ENCODE measurements at regions not wholly inside any gene's neighbourhood (a gene's known extent, or its start where the extent isn't known, plus 50 kb on each side); places are given as distances from the start of the nearest gene placed in this dataset.
"Not testable (repeated sequence)": the region's sequence is repeated elsewhere in the genome, so short reads cannot be mapped to it uniquely, and the experiment has no call there.

DNA sequence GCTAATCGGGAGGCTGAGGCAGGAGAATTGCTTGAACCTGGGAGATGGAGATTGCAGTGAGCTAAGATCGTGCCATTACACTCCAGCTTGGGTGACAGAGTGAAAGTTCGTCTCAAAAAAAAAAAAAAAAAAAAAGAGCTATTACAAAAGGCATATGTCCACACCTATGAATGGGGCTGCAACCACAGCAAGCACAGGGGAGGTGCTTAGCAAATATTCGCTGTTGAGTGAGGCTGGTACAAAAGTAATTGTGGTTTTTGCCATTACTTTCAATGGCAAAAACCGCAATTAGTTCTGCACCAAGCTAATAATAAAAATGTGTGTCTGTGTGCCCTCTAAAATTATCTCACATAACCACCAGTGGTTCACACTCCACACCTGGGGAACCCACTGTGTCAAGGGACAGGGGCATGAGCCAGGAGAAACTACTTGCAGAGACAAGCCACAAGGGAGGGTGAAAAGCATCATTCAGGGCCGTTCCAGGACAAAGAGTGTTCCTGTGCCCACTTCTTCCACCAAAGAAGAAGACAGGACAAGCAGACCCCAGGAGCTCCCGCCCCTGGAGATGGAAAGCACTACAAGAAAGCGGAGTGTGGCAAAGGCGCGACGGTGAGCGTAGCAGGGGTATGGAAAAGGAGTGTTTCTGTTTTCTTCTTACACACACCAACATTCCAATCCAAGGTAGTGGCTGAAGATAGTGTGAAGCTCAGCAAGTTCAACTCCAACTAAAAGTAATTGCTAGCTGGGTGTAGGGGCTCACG lies 84.4 kb upstream of the CNEP1R1 start:
- no peak for DNase-seq (ENCODE audit: low read depth)

- DNase-seq (ENCODE audit: low read depth), result no peak
Measured at GRCh38 chr16:49944221-49944620, 80.8 kb upstream of the CNEP1R1 start.

- no peak for DNase-seq (ENCODE audit: low read depth)
Measured at GRCh38 chr16:49947907-49948678, 76.9 kb upstream of the CNEP1R1 start.

GRCh38 chr16:49951574-49952195 lies 73.3 kb upstream of the CNEP1R1 start:
- DNase-seq (ENCODE audit: low read depth), result no peak

- no peak for DNase-seq (ENCODE audit: low read depth)
Measured at GRCh38 chr16:49952386-49952785, 72.6 kb upstream of the CNEP1R1 start.

- DNase-seq (ENCODE audit: low read depth), result no peak
Measured at GRCh38 chr16:49953090-49953489, 71.9 kb upstream of the CNEP1R1 start.

- no peak for DNase-seq (ENCODE audit: low read depth)
Measured at GRCh38 chr16:49955858-49956257, 69.2 kb upstream of the CNEP1R1 start.

DNA sequence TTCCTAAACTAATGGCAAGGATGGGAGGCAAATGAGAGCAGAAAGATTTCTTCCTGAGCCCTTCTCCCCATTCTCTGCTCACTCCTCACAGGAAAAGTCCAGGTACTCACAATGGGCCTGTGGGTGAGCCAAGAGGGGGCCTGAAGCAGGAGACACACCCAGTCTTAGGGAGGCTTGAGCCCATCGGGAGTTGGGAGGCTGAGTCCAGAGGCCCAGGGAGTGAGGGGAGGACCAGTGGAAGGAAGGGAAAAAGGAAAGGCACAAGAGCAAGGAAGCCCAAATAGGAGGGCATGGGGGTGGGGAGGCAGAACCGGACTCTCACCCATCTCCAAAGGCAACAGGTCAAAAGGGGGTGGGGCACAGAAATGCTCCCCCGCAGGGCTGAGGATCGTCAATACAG lies 68.1 kb upstream of the CNEP1R1 start:
- DNase-seq (ENCODE audit: low read depth), result no peak

DNA sequence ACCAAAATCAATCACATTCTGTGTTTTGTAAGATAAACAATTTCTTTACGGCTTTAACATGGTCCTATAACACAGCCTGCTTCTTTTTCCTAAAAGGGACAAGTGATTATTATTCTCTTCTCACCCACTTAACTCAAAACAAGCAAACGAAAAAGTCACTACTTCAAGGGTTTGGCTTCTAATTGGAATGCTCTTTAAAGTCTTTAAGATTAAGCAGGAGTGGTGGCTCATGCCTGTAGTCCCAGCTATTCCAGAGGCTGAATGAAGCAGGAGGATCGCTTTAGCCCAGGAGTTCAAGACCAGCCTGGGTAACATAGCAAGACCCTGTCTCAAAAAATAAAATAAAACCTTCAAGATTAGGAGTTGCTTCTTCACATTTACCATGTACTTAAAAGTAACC lies 66.6 kb upstream of the CNEP1R1 start:
- DNase-seq (ENCODE audit: low read depth), result no peak

- DNase-seq (ENCODE audit: low read depth), result no peak
Measured at GRCh38 chr16:49959552-49960277, 65.3 kb upstream of the CNEP1R1 start.

DNA sequence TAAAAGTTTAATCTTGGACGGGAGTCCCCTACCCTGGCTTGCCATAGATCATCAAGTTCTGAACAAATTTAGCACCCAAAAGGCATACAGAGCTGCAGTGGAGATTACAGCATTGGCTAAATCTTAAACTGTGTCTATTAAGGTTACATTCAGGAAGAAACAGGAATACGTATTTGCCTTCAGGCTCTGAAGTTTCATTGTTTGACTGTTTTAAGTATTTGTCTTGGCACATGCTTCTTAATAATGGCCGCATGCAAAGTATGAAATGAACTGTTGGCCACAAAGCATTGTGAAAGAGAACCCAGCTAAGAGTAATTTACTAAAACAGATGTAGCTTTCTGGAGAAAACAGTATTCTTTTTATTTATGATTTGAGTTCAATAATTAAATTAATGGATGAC lies 63.9 kb upstream of the CNEP1R1 start:
- no peak for DNase-seq (ENCODE audit: low read depth)

GRCh38 chr16:49962566-49962965 lies 62.5 kb upstream of the CNEP1R1 start:
- not testable (repeated sequence) for DNase-seq (ENCODE audit: low read depth)

DNA sequence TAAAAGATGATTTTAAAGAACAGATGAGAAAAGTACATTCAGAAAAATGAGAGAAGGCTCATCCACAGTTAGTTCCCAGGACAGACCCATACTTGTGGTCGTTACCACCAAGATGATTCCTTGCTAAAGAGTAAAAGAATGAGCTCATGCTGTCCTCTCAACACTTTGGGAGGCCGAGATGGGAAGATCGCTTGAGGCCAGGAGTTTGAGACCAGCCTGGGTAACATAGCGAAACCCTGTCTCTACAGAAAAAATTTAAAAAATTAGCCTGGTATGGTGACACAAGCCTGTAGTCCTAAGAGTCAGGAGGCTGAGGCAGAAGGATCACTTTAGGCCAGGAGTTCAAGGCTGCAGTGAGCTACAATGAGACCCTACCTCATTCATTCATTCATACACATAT lies 60.7 kb upstream of the CNEP1R1 start:
- DNase-seq (ENCODE audit: low read depth), result no peak

DNA sequence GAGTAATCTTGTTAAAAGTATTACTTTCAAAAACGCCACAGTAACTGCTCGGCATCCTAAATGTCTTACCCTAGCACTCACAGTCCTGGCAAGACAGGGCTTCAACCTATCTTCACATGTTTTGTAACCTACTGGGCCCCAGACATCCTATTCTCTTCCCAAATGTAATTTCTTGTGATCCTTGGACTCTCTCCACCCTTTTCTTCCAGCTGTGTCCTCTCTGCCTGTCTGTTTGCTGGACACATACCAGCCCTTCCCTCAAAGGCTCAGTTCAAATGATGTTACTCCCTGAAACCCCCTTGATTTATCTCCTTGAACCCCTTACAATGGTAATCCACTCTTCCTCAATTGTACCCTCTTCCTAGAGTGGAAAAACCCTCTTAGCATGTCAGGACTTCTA lies 60.1 kb upstream of the CNEP1R1 start:
- no peak for DNase-seq (ENCODE audit: low read depth)

DNA sequence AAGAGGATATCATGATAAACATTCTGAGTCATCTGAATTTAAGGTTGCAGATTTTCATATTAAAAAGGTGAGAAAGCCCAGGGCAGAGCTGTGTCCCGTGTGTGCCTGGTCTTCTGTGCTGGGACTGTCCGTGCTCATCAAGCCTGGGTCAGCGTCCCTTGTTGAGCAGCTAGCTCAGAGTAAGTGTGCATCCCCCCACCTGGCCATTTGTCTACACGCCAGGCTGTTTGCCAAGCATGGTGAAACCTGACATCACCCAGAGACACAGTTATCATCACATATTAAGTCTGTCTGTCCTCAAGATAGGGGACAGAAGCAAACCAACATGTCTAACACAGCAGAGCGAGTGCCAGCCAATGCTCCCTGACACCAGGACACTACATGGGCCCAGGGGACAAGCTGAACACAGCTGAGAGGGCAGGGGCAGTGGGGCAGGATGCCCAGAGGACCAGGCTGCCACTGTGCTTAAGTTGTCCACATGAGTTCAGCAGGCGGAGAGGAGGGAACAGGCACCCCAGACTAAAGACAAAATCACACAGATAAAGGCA lies 57.9 kb upstream of the CNEP1R1 start:
- DNase-seq (ENCODE audit: low read depth), result no peak

DNA sequence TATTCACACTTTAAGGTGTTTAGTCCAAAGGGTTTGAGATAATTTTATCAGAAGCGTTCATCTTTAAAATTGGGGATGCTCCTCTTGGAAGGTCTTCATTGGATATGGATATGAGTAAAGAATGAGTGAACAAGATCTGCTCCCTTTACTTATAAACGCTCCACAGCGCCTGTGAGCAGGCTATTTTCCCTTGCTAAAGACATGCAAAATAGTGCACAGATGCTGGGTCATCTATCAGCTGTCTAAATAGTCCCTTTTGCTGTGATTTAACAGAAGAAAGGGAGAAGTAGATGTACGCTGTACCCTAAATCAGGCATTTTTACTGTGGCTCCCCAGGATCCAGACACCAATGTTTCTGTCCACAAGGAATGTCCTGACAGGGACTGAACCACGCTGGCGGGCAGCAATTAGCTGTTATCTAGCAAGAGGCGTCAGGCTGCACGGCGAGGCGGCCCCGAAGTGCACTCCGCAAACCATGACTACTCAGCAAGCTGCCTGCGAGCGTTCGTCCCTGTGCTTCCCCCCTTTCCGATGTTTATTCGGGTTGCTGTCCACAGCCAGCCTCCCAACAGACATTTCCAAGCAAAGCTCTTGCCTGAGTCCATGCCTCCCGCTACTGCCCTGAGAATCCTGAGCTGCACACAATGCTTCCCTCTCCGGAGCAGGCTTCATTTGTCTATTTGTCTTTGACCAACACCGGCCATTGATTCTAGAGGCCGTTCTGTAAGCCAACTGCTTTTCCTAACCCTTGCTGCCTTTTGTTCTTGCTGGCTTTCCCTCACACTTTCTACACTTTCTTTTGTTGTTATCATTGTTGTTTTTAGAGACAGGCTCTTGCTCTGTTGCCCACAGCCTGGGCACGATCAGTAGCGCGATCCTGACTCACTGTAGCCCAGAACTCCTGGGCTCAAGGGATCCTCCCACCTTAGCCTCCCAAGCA lies 55.7 kb upstream of the CNEP1R1 start:
- no peak for DNase-seq (ENCODE audit: low read depth)

GRCh38 chr16:49970797-49971431 lies 54.1 kb upstream of the CNEP1R1 start:
- no peak for DNase-seq (ENCODE audit: low read depth)

DNA sequence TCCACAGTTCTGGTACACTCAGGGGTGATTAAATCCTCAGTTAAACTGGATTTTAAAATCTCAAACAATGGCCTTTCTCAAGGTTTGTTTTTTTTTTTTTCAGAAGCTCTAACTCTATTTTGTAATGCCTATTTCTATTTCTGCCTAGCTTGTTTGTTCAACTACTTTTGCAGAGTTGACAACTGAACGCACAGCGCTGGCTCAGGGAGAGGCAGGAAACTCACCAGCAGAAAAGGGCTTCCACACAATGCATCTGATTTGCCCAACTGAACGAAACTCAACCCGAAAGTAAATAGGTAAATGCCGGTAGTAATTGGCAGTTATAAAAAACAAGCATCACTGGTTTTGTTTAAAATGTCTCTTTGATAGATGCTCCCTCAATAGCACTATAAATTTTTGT lies 52.7 kb upstream of the CNEP1R1 start:
- no peak for DNase-seq (ENCODE audit: low read depth)

- DNase-seq (ENCODE audit: low read depth), result no peak
Measured at GRCh38 chr16:49972961-49973360, 52.1 kb upstream of the CNEP1R1 start.

Data from activated T-cell treated with anti-CD3 and anti-CD28 coated beads for 48 hours (primary cell).